Astrocyte (in vitro differentiated cells and primary cell): ENCODE measurements at regions not wholly inside any gene's neighbourhood (a gene's known extent, or its start where the extent isn't known, plus 50 kb on each side); places are given as distances from the start of the nearest gene placed in this dataset.

Experiments
- CTCF ChIP-seq: IDR thresholded peaks from 2 replicates; pipeline ENCODE4 v1.5.1; 2011; ENCODE audit warnings: low read depth, mild to moderate bottlenecking, inconsistent platforms, low read length, moderate library complexity; ENCODE audit not compliant: insufficient read depth
- EZH2 ChIP-seq: IDR thresholded peaks from 2 replicates; pipeline ENCODE4 v1.6.1; 2012; ENCODE audit warnings: mild to moderate bottlenecking, low read length, inconsistent platforms; ENCODE audit not compliant: insufficient read depth

GRCh38 chr7:86966916-86967315, 92.5 kb downstream of the ELAPOR2 start:
- TF ChIP-seq CTCF: no peak
- TF ChIP-seq EZH2: no peak
